GM12865 (cell line): ENCODE measurements at regions not wholly inside any gene's neighbourhood (a gene's known extent, or its start where the extent isn't known, plus 50 kb on each side); places are given as distances from the start of the nearest gene placed in this dataset.

Experiments
- DNase-seq: peaks from one replicate; pipeline ENCODE4 v3.0.0; 2010; ENCODE audit warnings: low read depth
- H3K4me3 ChIP-seq: 2 replicates; pipeline ENCODE4 v1.5.1; 2011; ENCODE audit warnings: mild to moderate bottlenecking, low read depth, low read length, control low read depth
- CTCF ChIP-seq: IDR thresholded peaks from 2 replicates; pipeline ENCODE4 v1.5.1; 2011; ENCODE audit warnings: low read length, control low read depth, low read depth, inconsistent platforms; ENCODE audit not compliant: insufficient read depth; ENCODE audit errors: missing control alignments

GRCh38 chr1:222107267-222107666, 365.4 kb upstream of the DUSP10 start:
- no peak for TF ChIP-seq CTCF
- no peak for DNase-seq
- no peak overlapping the region for H3K4me3 ChIP-seq

- TF ChIP-seq CTCF: no peak
- DNase-seq: no peak
Observed at GRCh38 chr1:222106377-222106776, 364.5 kb upstream of the DUSP10 start.

GRCh38 chr1:222105861-222106260, 364.0 kb upstream of the DUSP10 start:
- no peak for DNase-seq
- TF ChIP-seq CTCF: no peak
- H3K4me3 ChIP-seq: no peak overlapping the region

More at GRCh38 chr1:222106377-222106776, 364.5 kb upstream of the DUSP10 start:
- H3K4me3 ChIP-seq: no peak overlapping the region

GRCh38 chr1:222105393-222105737, 363.5 kb upstream of the DUSP10 start:
- TF ChIP-seq CTCF: no peak
- no peak overlapping the region for H3K4me3 ChIP-seq
- no peak for DNase-seq

GRCh38 chr1:222104694-222105392, 363.0 kb upstream of the DUSP10 start:
- DNase-seq: no peak
- H3K4me3 ChIP-seq: no peak overlapping the region
- no peak for TF ChIP-seq CTCF

GRCh38 chr1:222104097-222104496, 362.2 kb upstream of the DUSP10 start:
- DNase-seq: no peak
- no peak overlapping the region for H3K4me3 ChIP-seq
- TF ChIP-seq CTCF: no peak

GRCh38 chr1:222099746-222100145, 357.9 kb upstream of the DUSP10 start:
- TF ChIP-seq CTCF: no peak
- DNase-seq: no peak
- H3K4me3 ChIP-seq: no peak overlapping the region
